ENCODE measurements at regions not wholly inside any gene's neighbourhood (a gene's known extent, or its start where the extent isn't known, plus 50 kb on each side); places are given as distances from the start of the nearest gene placed in this dataset.

GRCh38 chr10:33712825-33713224, 378.4 kb upstream of the NRP1 start:
- TF ChIP-seq EZH2 (IDR thresholded peaks at IDR 0.05; ENCODE audit: insufficient read depth, poor library complexity, severe bottlenecking): no peak
- TF ChIP-seq EZH2phosphoT487 (IDR thresholded peaks at IDR 0.05; ENCODE audit: insufficient read depth, low read depth): no peak
